Forelimb muscle (tissue), 1 donor: ENCODE measurements at regions not wholly inside any gene's neighbourhood (a gene's known extent, or its start where the extent isn't known, plus 50 kb on each side); places are given as distances from the start of the nearest gene placed in this dataset.

Experiments
- DNase-seq: peaks from one replicate; pipeline ENCODE4 v3.0.0-alpha.2; 2013; ENCODE audit warnings: low read depth

GRCh38 chr6:95071464-95071863 lies 505.9 kb upstream of the MANEA start:
- DNase-seq, result no peak

GRCh38 chr6:95078457-95078856 lies 498.9 kb upstream of the MANEA start:
- DNase-seq, result no peak

DNA sequence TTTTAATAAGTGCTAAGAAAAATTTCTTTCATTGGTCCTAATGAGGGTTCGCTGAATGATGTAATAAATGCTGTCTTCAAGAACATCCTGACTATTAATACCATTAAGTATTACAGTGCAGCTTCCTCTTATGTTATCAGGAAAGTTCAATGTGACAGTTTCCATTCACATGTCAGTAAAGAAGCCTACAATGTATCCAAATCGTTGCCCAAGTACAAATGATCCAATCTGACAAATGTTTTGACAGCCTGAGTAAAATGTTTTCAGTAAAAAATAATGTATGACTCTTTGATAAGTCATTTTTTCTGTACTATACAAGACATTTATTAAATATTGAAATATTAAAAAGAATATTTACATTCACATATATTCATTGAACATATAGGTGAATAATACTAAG lies 496.1 kb upstream of the MANEA start:
- DNase-seq, result no peak

GRCh38 chr6:95081949-95082348 lies 495.4 kb upstream of the MANEA start:
- no peak for DNase-seq

DNA sequence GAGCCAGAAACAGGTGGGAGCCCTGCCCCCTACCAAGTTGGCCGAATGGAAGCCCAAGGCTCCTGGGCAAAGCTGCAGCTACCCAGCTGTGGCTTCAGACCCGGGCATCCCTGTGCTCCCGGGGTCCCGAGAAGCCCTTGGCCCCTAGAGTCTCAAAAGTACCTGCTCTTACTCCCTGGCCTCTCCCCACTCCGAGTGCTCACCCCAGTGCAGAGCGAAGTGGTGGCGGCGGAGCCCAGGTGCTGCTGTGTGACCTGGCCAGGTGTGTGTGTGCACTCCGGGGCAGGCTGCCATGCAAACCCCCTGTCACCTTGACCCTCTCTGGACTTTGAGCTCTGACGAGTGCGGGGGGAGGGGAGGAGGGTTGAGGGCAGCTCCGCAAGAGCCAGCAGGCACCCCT lies 493.8 kb upstream of the MANEA start:
- no peak for DNase-seq

GRCh38 chr6:95084867-95085266 lies 492.5 kb upstream of the MANEA start:
- no peak for DNase-seq

DNA sequence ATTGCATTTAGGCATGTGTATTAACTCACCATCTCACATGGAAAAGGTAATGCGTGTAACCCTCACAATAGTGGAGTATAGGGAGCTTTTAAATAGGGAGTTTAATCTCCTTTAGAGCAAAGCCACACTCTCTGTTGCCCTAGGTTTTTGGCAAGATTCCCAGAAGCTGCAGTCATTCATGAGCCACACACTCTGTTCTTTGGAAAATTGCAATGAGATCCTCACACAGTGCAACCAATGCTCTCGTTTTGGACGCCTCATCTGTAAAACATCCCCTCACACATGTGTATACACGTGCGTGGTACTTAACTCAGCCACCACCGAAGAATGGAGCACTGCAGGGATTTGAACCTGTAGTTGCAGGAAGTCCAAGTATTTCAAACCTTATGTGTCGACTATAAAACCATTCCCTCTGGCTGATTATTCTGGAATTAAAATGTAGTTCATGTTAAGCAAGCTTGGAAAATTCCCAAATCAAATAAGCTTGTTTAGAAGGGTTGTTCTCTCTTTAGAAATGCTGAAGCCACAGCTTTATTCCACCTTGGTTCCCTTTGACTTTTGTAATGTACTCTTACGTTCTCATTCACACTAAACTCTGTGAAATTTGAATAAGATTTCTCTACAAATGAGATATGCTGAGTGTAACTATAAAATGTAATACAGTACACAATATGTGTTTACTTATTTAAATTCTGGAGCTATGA lies 489.8 kb upstream of the MANEA start:
- DNase-seq, result peak; percentile 34

GRCh38 chr6:95091823-95092436 lies 485.4 kb upstream of the MANEA start:
- peak; percentile 25 for DNase-seq

DNA sequence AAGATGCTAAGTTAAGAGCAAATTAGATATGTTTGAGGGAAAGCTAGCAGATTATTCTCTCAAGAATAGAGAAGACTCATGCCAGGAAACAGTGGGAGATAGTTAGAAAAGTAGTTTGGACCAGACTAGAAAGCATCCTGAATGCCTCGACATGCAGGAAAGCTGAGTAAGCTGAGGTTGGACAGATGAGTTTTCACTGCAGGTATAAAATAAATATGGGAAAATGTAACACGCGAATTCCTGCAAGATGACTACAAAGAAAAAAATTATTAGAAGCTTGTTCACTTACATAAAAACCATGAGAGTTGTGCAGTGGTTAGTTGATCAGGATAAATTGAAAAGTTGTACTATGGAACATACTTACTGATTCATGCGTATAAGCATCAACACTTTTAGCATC lies 484.2 kb upstream of the MANEA start:
- no peak for DNase-seq

DNA sequence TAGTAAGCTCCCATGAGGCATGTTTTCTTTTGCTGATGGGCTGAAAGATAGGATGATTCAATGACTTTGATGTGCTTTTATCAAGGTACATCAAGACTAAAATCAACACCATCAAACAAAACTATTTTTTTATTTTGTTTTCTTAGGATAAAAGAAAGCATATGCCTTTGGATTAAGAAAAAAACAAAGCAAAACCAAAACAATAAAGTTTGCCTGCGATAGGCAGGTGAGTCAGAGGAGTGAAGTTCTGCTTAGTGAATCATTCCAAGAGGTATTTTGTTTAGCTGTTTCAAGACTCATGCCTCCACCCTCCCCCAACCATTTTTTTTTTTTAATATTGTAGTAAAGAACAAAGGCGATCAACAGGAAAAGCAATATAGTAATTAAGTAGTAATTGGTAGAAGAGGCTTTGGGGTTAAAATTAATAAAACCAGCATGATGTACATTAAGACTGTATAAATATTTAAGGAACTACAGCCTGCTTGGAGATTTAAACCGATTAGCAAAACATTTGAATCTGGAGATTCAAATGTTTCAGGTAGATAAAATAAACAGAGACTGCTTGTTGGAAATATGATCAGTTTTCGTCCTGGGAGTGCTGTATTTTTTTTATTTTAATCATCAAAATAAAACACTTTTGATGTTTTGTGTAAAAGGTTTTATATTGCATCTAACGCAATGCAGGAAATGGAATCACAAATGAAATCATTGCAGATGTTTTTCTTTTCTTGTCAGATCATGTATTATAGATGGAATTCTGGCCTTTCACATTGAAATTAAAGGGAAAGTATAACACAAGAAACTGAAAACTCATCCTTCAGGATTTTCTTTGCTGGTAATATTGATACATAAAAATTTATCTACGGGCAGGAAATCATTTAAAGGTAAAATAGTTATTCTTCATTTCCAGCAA lies 482.3 kb upstream of the MANEA start:
- no peak for DNase-seq

DNA sequence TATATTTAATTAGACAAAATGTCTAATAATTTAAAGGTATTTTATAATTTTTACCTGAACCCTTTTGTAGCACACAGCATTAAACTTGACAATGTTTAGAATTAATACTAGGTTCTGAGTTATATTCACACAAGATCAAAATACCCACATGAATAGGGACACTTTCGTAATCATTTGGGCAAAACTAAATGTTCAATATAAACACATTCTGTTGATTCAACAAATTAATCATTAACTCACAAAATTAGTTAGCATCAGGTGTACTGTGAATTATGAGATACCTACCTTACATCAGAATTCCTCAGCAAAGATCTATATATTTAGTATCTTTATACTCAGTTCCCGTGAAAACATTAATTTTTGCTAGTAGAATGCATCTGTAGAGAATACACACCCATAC lies 481.5 kb upstream of the MANEA start:
- no peak for DNase-seq

- no peak for DNase-seq
Measured at GRCh38 chr6:95099410-95099809, 477.9 kb upstream of the MANEA start.

DNA sequence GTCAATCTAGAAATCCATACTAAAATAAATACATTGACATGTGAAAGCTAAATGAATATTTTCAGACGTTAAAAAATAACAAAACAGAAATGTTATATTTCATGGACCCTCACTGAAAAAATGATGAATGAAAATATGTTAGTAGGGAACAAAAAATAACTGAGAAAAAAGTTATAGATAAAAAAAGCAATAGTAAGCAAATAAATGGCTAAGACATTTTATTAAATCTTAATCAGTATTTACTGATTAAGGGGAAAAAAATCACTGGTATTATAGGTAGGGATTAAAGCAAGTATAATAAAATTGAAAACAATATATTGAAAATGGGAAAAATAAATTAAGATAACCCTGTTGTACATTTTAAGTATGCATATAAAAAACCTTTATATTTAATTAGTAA lies 468.1 kb upstream of the MANEA start:
- no peak for DNase-seq

GRCh38 chr6:95110767-95111166 lies 466.6 kb upstream of the MANEA start:
- no peak for DNase-seq

- no peak for DNase-seq
Measured at GRCh38 chr6:95117236-95117635, 460.1 kb upstream of the MANEA start.

GRCh38 chr6:95119927-95120326 lies 457.4 kb upstream of the MANEA start:
- DNase-seq, result no peak

DNA sequence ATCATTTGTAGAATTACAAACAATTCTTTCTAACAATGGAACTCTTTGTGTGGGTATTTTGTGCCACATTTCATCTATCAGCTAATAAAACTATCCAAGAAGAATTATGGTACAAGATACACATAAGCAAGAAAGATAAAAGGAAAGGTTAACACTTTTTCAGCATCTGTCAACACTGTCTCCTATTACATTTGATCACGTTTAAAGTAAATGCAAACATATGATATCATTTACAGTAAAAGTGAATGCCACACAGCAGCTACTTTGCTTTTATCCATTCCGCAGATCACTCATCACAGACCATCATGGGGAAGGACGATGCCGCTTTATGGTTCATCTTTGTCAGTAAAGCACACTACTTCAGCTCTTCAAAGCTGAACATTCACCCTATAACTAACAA lies 456.4 kb upstream of the MANEA start:
- DNase-seq, result no peak

GRCh38 chr6:95127261-95127660 lies 450.1 kb upstream of the MANEA start:
- no peak for DNase-seq

DNA sequence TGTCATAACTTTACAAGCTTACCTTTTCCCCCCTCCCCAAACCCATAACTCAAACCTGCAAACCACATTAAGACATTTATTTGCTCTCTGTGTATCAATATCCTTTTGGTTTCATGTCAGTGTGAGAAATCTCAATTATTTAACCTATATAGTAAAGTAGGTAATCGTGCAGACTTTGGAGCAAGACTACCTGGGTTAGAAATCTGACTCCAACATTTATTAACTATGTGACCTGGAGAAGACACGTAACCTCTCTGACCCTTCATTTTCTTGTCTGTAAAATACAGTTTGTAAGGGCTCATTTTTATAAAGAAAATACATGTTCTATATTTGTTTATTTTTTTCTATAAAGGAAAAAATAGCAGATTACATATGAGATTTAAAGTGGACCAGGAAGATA lies 448.9 kb upstream of the MANEA start:
- DNase-seq, result no peak

DNA sequence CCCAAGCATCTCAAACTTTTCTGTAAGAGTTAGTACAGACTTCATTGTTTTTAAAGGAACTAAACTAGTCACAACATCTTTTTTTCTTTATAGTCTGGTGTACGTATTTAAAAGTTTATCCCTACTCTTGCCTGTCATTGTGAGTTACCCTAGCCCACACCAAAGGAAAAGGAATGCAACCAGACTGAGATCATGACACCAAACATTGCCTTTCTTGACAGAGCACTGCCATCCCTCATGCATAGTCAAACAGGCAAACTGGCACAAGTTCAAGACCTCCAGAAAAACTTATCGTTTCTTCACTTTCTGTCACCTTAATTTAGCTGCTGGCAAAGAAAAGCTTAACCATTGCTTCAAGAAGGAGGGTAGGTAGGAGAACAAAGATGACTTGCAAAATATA lies 448.4 kb upstream of the MANEA start:
- no peak for DNase-seq

DNA sequence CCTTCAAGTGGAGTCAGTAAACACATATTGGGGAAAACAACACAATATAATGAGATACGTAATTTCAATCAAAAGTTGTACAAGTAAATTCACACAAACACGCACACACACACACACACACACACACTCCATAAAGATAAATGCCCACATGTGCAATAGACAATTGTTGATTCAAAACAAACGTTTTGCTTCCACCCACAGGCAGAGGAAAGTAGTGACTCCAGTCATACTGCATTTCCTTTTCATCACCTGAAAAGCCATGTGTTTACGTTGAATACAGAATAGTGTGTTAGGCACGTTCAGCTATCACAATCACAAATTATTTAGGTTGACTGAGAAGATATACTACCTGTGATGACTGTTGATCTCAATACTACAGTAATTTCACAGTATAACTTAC lies 443.8 kb upstream of the MANEA start:
- DNase-seq, result no peak

DNA sequence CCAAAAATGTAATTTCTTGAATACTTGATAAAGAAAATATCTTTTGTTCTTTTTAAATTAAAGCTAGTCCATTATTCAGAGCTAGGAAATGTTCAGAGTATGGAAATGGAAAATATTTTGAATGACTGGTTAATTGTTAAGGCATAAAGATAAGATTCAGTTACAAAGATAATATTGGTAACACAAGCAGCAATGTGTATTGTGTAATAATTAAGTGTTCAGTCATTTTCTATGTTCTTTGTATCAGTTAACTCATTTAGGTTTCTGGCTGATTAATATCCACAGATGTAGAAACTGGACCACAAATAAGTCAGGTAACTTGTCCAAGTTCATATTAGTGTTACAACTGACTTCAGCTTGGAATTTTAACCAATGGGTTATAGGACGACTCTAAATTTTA lies 442.2 kb upstream of the MANEA start:
- DNase-seq, result no peak

DNA sequence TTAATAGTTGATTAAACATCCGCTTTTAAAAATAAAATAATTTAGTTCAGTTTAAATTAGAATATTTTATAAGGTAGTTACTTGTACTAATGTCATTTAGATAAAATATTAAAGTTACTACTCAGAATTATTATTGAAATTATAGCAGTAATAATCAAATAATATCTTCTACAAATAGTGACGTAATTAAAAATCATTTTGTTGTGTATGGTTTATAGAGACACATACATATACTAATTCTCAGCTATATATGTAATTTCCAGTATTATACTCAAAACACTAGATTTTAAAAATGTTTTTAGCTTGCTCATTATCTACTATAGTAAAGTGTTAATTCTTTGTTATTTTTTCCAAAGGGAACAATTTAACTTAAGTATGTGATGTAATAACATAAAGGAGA lies 435.2 kb upstream of the MANEA start:
- DNase-seq, result no peak
